Mammary epithelial cell (primary cell): ENCODE measurements at regions not wholly inside any gene's neighbourhood (a gene's known extent, or its start where the extent isn't known, plus 50 kb on each side); places are given as distances from the start of the nearest gene placed in this dataset.

Experiments used
- EZH2 ChIP-seq: IDR thresholded peaks from 2 replicates; pipeline ENCODE4 v1.6.1; 2012; ENCODE audit warnings: low read length, inconsistent platforms, borderline replicate concordance
- TF ChIP-seq, protein P1 (sequence below), 2 donors: IDR thresholded peaks in 1 of 2; conservative IDR thresholded peaks in 1 of 2; 2 replicates each; pipeline ENCODE4 v1.5.1; 2011 to 2012; ENCODE audit warnings: inconsistent platforms in 2 of 2, low read length in 2 of 2, mild to moderate bottlenecking in 2 of 2, control low read depth in 1 of 2, low read depth in 1 of 2; ENCODE audit not compliant: insufficient read depth in 1 of 2; ENCODE audit errors: extremely low read depth in 1 of 2

DNA sequence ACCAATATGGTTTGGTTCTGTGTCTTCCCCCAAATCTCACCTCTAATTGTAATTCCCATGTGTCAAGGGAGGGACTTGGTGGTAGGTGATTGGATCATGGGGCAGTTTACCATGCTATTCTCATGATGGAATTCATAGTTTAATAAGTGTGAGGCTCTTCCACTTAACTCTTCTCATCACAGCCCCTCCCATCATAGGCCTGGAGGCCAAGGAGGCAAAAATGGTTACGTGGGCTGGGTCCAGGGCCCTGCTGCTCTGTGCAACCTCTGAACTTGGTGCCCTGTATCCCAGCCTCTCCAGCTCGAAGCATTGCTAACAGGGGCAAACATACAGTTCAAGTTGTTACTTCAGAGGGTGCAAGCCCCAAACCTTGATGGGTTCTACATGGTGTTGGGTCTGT lies 232.7 kb downstream of the ADGRG6 start:
- TF ChIP-seq, protein P1, sequence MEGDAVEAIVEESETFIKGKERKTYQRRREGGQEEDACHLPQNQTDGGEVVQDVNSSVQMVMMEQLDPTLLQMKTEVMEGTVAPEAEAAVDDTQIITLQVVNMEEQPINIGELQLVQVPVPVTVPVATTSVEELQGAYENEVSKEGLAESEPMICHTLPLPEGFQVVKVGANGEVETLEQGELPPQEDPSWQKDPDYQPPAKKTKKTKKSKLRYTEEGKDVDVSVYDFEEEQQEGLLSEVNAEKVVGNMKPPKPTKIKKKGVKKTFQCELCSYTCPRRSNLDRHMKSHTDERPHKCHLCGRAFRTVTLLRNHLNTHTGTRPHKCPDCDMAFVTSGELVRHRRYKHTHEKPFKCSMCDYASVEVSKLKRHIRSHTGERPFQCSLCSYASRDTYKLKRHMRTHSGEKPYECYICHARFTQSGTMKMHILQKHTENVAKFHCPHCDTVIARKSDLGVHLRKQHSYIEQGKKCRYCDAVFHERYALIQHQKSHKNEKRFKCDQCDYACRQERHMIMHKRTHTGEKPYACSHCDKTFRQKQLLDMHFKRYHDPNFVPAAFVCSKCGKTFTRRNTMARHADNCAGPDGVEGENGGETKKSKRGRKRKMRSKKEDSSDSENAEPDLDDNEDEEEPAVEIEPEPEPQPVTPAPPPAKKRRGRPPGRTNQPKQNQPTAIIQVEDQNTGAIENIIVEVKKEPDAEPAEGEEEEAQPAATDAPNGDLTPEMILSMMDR (conservative IDR thresholded peaks at IDR 0.05 in 1 of 2, IDR thresholded peaks at IDR 0.05 in 1 of 2; ENCODE audit: extremely low read depth in 1 of 2, insufficient read depth in 1 of 2, low read depth in 1 of 2, low read length in 2 of 2) = no peak
- no peak for TF ChIP-seq EZH2
